ENCODE measurements at regions not wholly inside any gene's neighbourhood (a gene's known extent, or its start where the extent isn't known, plus 50 kb on each side); places are given as distances from the start of the nearest gene placed in this dataset.

- TF ChIP-seq CTCF (conservative IDR thresholded peaks at IDR 0.05; ENCODE audit: low read depth, low read length) (no peak), EZH2 (IDR thresholded peaks at IDR 0.05; ENCODE audit: borderline replicate concordance, low read depth, low read length, poor library complexity, severe bottlenecking) (no peak)
Observed at GRCh38 chr20:22653658-22654642, 69.6 kb upstream of the FOXA2 start.
